ENCODE measurements at regions not wholly inside any gene's neighbourhood (a gene's known extent, or its start where the extent isn't known, plus 50 kb on each side); places are given as distances from the start of the nearest gene placed in this dataset.
"Not testable (repeated sequence)": the region's sequence is repeated elsewhere in the genome, so short reads cannot be mapped to it uniquely, and the experiment has no call there.

DNA sequence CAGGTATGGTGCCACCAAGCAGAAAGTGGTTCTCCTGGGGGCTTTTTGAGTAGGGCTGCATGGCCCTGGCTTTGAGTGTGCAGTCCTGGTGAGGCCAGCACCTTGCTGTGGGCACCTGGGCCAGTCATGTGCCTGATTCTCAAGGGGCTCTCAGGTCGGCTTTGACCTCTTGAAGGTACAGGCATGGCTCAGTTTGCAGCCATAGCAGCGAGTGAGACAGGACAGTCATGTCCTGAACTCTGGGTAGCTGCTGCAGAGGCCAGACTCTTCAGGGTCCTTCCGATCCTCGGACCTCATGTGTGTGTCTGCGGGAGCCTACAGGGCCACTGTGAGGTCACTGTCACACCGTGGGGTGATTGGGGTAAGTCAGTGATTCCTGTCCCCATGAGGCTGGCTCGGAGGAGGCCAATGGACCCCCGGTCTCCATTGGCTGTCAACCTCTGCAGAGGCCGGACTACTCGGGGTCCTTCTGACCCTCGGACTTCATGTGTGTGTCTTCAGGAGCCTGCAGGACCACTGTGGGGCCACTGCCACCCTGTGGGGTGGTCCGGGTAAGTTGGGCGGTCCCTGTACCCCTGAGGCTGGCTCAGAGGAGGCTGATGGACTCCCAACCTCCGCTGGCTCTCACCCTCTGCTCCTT is 95.2 kb upstream of the C1orf174 start:
- Histone ChIP-seq H3K27ac (no peak overlapping the region), H3K27me3 (peaks cover 0 to 39% (median 5%) of the 10 kb centered on the region in 9 donors), H3K4me1 (no peaks in the 10 kb centered on the region), H3K36me3 (no peaks in the 10 kb centered on the region), H3K4me3 (no peak overlapping the region), H3K9me3 (peaks cover 0 to 9% (median 0%) of the 10 kb centered on the region in 12 donors)
- ATAC-seq = no peak
- no peak for DNase-seq
- 78 to 83% (median 81%) methylated on average over 8 to 14 of the region's 14 CpGs for WGBS, 4 donors
- intact Hi-C loops (cut with DNase I) = no loop called here
- TF ChIP-seq, protein P1, sequence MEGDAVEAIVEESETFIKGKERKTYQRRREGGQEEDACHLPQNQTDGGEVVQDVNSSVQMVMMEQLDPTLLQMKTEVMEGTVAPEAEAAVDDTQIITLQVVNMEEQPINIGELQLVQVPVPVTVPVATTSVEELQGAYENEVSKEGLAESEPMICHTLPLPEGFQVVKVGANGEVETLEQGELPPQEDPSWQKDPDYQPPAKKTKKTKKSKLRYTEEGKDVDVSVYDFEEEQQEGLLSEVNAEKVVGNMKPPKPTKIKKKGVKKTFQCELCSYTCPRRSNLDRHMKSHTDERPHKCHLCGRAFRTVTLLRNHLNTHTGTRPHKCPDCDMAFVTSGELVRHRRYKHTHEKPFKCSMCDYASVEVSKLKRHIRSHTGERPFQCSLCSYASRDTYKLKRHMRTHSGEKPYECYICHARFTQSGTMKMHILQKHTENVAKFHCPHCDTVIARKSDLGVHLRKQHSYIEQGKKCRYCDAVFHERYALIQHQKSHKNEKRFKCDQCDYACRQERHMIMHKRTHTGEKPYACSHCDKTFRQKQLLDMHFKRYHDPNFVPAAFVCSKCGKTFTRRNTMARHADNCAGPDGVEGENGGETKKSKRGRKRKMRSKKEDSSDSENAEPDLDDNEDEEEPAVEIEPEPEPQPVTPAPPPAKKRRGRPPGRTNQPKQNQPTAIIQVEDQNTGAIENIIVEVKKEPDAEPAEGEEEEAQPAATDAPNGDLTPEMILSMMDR (IDR thresholded peaks at IDR 0.05) = no peak
- no peak for TF ChIP-seq POLR2A (IDR thresholded peaks at IDR 0.05)

DNA sequence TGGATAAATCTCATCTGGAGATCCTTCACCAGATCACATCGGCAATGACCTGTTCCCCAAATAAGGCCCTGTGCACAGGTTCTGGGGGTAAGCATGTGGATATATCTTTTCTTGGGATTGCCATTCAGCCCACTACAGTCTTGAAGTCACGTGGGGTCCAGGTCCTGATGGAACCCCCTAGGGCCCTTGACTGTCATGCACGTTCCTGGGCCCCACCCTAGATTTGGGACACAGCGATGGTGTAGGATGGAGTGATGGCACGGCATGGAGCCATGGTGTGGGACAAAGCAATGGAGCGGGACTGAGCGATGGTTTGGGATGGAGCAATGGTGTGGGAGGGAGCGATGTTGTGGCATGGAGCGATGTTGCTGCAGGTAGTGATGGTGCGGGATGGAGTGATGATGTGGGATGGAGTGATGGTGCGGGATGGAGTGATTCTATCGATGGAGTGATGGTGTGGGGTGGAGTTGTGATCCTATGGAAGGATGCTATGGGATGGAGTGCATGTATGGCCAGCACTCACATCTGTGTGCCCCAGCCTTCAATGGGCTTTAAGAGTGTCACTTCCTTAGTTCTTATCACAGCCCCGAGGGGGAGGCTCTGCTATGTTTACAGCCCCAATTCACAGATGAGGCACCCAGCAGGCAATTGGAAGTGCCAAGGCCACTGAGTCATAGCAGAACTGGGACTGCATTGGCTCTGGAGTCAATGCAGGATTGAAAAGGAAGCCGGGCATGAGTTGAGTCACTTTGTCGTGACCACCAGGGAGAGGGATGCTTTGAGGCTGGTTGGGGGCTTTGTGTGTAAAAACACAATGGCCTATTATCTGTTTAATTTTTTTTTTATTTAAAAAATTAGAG is 97.0 kb upstream of the C1orf174 start:
- Histone ChIP-seq H3K27me3 (peaks cover 0 to 33% (median 5%) of the 10 kb centered on the region in 9 donors), H3K4me3 (no peak overlapping the region), H3K27ac (no peak overlapping the region), H3K9me3 (no peaks in the 10 kb centered on the region), H3K4me1 (no peaks in the 10 kb centered on the region), H3K36me3 (no peaks in the 10 kb centered on the region)
- ATAC-seq (no peak), DNase-seq (no peak)
- TF ChIP-seq, protein P1 (IDR thresholded peaks at IDR 0.05) = no peak
- TF ChIP-seq POLR2A (IDR thresholded peaks at IDR 0.05) = no peak
- WGBS, 4 donors = 86 to 88% (median 87%) methylated on average over 15 of the region's 15 CpGs
- intact Hi-C loops (cut with DNase I) = no loop called here

DNA sequence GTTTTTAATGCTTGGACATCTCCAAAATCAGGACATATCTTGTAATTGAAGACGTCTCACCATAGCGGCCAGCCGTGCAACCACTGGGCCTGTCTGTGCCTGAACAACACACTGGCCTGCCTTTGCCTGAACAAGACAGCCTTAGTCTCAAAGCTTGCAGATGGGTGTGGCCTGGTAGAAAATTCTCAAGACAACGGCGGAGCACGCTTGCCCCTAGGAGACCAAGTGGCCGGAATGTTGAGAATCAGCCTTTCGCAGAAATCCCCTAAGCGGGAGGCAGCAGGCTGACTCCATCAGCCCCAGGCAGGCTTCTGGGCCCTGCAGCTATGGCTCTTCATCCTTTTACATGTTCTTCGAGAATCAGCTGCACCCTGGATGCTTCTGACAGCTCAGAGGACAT is 98.0 kb upstream of the C1orf174 start:
- H3K36me3 ChIP-seq = no peaks in the 10 kb centered on the region
- H3K4me3 ChIP-seq = no peak overlapping the region
- no peak overlapping the region for H3K27ac ChIP-seq
- DNase-seq (no peak), ATAC-seq (no peak)
- H3K27me3 ChIP-seq = peaks cover 0 to 41% (median 5%) of the 10 kb centered on the region in 9 donors
- no peak for TF ChIP-seq POLR2A (IDR thresholded peaks at IDR 0.05)
- TF ChIP-seq, protein P1 (IDR thresholded peaks at IDR 0.05) = no peak
- no peaks in the 10 kb centered on the region for H3K4me1 ChIP-seq
- intact Hi-C loops (cut with DNase I) = no loop called here
- H3K9me3 ChIP-seq = no peaks in the 10 kb centered on the region
- 66 to 82% (median 76%) methylated on average over 5 to 10 of the region's 10 CpGs for WGBS, 4 donors

DNA sequence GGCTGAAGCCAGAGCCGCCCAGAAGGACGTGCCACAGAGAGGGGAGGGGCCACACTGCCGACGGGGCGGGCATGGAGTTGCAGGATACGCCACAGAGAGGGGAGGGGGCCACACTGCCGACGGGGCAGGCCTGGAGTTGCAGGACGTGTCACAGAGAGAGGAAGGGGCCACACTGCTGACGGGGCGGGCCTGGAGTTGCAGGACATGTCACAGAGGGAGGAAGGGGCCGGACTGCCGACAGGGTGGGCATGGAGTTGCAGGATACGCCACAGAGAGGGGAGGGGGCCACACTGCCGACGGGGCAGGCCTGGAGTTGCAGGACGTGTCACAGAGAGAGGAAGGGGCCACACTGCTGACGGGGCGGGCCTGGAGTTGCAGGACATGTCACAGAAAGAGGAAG is 99.4 kb upstream of the C1orf174 start:
- H3K9me3 ChIP-seq; ATAC-seq; H3K4me1 ChIP-seq; H3K36me3 ChIP-seq; H3K4me3 ChIP-seq; H3K27ac ChIP-seq; intact Hi-C loops (cut with DNase I); DNase-seq: not testable (repeated sequence)
- 29 to 71% (median 44%) methylated on average over 12 to 16 of the region's 19 CpGs for WGBS, 4 donors
- H3K27me3 ChIP-seq = peaks cover 0 to 41% (median 5%) of the 10 kb centered on the region in 9 donors
